ENCODE measurements at regions not wholly inside any gene's neighbourhood (a gene's known extent, or its start where the extent isn't known, plus 50 kb on each side); places are given as distances from the start of the nearest gene placed in this dataset.

DNA sequence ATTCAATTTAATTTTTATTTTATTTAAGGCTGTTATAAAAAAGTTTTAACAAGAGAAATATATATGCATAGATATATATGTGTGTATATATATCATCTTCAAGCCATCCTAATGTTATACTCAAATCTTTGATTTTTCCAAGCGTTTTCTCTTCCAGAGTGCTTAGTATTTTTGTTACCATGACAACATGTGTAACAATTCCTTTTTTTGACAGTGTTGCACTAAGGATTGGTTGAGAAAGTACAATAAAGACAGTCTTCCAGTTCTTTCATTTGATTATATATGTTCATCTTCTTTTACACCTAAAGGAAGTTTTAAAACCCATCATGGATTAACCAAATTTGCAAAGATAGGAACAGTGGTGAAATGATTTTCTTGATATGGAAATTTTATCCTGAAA, 171.7 kb downstream of the KLF6 start:
- H3K9me3 ChIP-seq (ENCODE audit: low read length), result no peaks in the 10 kb centered on the region
- H4K20me1 ChIP-seq (ENCODE audit: insufficient read depth, low read length), result no peaks in the 10 kb centered on the region
- H3K9ac ChIP-seq (ENCODE audit: low read length), result no peak overlapping the region
- H2AFZ ChIP-seq (ENCODE audit: low read length), result no peak overlapping the region
- H3K79me2 ChIP-seq (ENCODE audit: insufficient read depth, low read length), result no peaks in the 10 kb centered on the region
- H3K27me3 ChIP-seq (ENCODE audit: insufficient read depth, low read length), result no peaks in the 10 kb centered on the region
- H3K27ac ChIP-seq (ENCODE audit: low read depth, low read length, poor library complexity, severe bottlenecking), result no peak overlapping the region
- no peaks in the 10 kb centered on the region for H3K4me1 ChIP-seq (ENCODE audit: insufficient read depth, low read length, severe bottlenecking)
- H3K4me3 ChIP-seq (ENCODE audit: low read depth, low read length, poor library complexity, severe bottlenecking), result no peak overlapping the region
- H3F3A ChIP-seq (ENCODE audit: insufficient read depth, low read length), result no peaks in the 10 kb centered on the region
- no peak overlapping the region for H3K4me2 ChIP-seq (ENCODE audit: low read length)
- no peaks in the 10 kb centered on the region for H3K36me3 ChIP-seq (ENCODE audit: insufficient read depth, low read length)
- no peak for TF ChIP-seq EZH2 (IDR thresholded peaks at IDR 0.05; ENCODE audit: borderline replicate concordance, low read length)
- TF ChIP-seq, protein P1, sequence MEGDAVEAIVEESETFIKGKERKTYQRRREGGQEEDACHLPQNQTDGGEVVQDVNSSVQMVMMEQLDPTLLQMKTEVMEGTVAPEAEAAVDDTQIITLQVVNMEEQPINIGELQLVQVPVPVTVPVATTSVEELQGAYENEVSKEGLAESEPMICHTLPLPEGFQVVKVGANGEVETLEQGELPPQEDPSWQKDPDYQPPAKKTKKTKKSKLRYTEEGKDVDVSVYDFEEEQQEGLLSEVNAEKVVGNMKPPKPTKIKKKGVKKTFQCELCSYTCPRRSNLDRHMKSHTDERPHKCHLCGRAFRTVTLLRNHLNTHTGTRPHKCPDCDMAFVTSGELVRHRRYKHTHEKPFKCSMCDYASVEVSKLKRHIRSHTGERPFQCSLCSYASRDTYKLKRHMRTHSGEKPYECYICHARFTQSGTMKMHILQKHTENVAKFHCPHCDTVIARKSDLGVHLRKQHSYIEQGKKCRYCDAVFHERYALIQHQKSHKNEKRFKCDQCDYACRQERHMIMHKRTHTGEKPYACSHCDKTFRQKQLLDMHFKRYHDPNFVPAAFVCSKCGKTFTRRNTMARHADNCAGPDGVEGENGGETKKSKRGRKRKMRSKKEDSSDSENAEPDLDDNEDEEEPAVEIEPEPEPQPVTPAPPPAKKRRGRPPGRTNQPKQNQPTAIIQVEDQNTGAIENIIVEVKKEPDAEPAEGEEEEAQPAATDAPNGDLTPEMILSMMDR (IDR thresholded peaks at IDR 0.05; ENCODE audit: low read length), result no peak
- H3K9me2 ChIP-seq (ENCODE audit: low read depth, low read length), result no peaks in the 10 kb centered on the region

DNA sequence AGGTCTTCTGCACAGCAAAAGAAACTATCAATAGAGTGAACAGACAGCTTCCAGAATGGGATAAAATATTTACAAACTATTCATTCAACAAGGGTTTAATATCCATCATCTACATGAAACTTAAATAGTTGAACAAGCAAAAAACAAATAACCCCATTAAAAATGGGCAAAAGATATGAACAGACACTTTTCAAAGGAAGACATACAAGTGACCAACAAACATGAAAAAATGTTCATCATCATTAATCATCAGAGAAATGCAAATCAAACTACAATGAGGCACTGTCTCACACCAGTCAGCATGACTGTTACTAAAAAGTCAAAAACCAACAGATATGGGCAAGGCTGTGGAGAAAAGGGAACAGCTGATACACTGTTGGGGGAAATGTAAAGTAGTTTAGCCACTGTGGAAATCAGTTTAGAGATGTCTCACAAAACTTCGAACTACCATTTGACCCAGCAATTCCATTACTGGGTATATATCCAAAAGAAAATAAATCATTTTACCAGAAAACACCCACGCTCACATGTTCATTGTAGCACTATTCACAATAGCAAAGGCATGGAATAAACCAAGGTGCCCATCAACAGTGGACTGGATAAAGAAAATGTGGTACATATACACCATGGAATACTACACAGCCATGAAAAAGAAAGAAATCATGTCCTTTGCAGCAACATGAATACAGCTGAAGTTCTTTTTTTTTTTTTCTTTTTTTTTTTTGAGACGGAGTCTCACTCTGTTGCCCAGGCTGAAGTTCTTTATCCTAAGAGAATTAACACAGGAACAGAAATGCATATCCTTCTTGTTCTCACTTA, 172.6 kb downstream of the KLF6 start:
- no peak overlapping the region for H3K4me3 ChIP-seq (ENCODE audit: low read depth, low read length, poor library complexity, severe bottlenecking)
- H3K27me3 ChIP-seq (ENCODE audit: insufficient read depth, low read length), result no peaks in the 10 kb centered on the region
- no peak overlapping the region for H3K9ac ChIP-seq (ENCODE audit: low read length)
- no peaks in the 10 kb centered on the region for H3K9me2 ChIP-seq (ENCODE audit: low read depth, low read length)
- H3K9me3 ChIP-seq (ENCODE audit: low read length), result no peaks in the 10 kb centered on the region
- no peaks in the 10 kb centered on the region for H3F3A ChIP-seq (ENCODE audit: insufficient read depth, low read length)
- no peak overlapping the region for H3K27ac ChIP-seq (ENCODE audit: low read depth, low read length, poor library complexity, severe bottlenecking)
- no peaks in the 10 kb centered on the region for H4K20me1 ChIP-seq (ENCODE audit: insufficient read depth, low read length)
- no peaks in the 10 kb centered on the region for H3K4me1 ChIP-seq (ENCODE audit: insufficient read depth, low read length, severe bottlenecking)
- no peak overlapping the region for H3K4me2 ChIP-seq (ENCODE audit: low read length)
- H3K36me3 ChIP-seq (ENCODE audit: insufficient read depth, low read length), result no peaks in the 10 kb centered on the region
- H2AFZ ChIP-seq (ENCODE audit: low read length), result no peak overlapping the region
- no peaks in the 10 kb centered on the region for H3K79me2 ChIP-seq (ENCODE audit: insufficient read depth, low read length)
- TF ChIP-seq, protein P1 (IDR thresholded peaks at IDR 0.05; ENCODE audit: low read length), result no peak
- no peak for TF ChIP-seq EZH2 (IDR thresholded peaks at IDR 0.05; ENCODE audit: borderline replicate concordance, low read length)

- Histone ChIP-seq H3K4me1 (ENCODE audit: insufficient read depth, low read length, severe bottlenecking) (no peaks in the 10 kb centered on the region), H3K9me2 (ENCODE audit: low read depth, low read length) (no peaks in the 10 kb centered on the region), H3K79me2 (ENCODE audit: insufficient read depth, low read length) (no peaks in the 10 kb centered on the region), H3K36me3 (ENCODE audit: insufficient read depth, low read length) (no peaks in the 10 kb centered on the region), H3K27me3 (ENCODE audit: insufficient read depth, low read length) (no peaks in the 10 kb centered on the region), H3K27ac (ENCODE audit: low read depth, low read length, poor library complexity, severe bottlenecking) (no peak overlapping the region), H3K9ac (ENCODE audit: low read length) (no peak overlapping the region), H3F3A (ENCODE audit: insufficient read depth, low read length) (no peaks in the 10 kb centered on the region), H4K20me1 (ENCODE audit: insufficient read depth, low read length) (no peaks in the 10 kb centered on the region), H3K4me2 (ENCODE audit: low read length) (no peak overlapping the region), H3K4me3 (ENCODE audit: low read depth, low read length, poor library complexity, severe bottlenecking) (no peak overlapping the region), H2AFZ (ENCODE audit: low read length) (no peak overlapping the region), H3K9me3 (ENCODE audit: low read length) (no peaks in the 10 kb centered on the region)
- TF ChIP-seq, protein P1 (IDR thresholded peaks at IDR 0.05; ENCODE audit: low read length), result no peak
- TF ChIP-seq EZH2 (IDR thresholded peaks at IDR 0.05; ENCODE audit: borderline replicate concordance, low read length), result no peak
These were observed 178.7 kb downstream of the KLF6 start for GRCh38 chr10:3606309-3606708.
